Epithelial cell of esophagus (primary cell): ENCODE measurements at regions not wholly inside any gene's neighbourhood (a gene's known extent, or its start where the extent isn't known, plus 50 kb on each side); places are given as distances from the start of the nearest gene placed in this dataset.

Experiments
- DNase-seq: peaks from one replicate; pipeline ENCODE4 v3.0.0; 2010; ENCODE audit warnings: low read depth
- H3K4me3 ChIP-seq: 2 replicates; pipeline ENCODE4 v1.5.1; 2011; ENCODE audit warnings: mild to moderate bottlenecking, low read length, control low read depth
- CTCF ChIP-seq: IDR thresholded peaks from 2 replicates; pipeline ENCODE4 v1.5.1; 2011; ENCODE audit warnings: low read depth, mild to moderate bottlenecking, low read length, control low read depth, inconsistent platforms; ENCODE audit not compliant: insufficient read depth; ENCODE audit errors: missing control alignments

DNA sequence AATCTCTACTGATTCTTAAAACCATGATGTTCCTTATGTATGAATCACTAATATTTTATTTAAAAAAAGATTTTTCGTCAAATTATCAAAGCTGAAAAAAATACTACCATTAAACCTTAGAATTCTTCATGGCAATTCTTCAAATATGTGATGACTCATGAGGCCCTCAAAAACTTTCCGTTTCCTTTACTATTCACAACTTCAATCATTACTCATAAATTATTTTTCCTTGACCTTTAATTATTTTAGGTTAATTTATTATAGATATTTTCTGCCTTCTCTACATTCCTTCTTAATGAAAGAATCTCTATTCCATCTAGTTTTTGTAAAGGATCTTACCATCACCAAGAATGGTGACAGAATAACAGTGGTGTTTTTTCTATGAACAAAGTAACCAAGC, 162.1 kb upstream of the SOX5 start:
- no peak for TF ChIP-seq CTCF
- peak; percentile 11 for DNase-seq
- no peak overlapping the region for H3K4me3 ChIP-seq

GRCh38 chr12:24111086-24111485, 161.6 kb upstream of the SOX5 start:
- TF ChIP-seq CTCF: no peak
- no peak overlapping the region for H3K4me3 ChIP-seq
- DNase-seq: peak; percentile 73

DNA sequence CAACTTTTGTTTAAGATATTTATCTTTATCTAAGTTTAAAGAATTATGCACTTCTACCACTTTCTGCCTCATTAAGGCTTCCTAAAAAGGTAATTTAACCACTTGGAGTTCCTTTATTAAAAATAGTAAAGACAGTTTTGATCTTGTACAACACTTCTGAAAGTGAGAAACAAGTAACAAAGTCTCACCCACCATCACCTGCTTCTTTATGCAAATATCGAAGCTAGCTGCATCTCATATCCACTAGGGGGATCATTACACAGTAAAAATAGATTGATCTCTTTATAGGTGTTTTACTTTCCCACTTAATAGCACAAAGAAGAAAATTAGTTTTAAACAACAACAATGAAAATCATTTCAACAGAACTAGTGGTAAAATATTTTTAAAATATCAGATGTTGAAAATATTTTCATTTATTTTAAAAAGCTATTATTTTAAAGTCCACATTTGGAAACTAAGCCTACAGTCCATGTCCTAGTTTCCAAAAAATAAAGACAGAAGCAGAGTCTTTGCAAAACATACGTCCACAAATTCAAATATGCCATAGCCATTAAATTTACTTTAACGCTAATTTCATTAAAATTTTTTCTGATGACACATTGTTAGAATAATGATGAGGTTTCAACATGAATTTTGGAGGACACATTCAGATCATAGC, 160.0 kb upstream of the SOX5 start:
- peak; percentile 40 for DNase-seq
- H3K4me3 ChIP-seq: no peak overlapping the region
- TF ChIP-seq CTCF: peak; percentile 64

DNA sequence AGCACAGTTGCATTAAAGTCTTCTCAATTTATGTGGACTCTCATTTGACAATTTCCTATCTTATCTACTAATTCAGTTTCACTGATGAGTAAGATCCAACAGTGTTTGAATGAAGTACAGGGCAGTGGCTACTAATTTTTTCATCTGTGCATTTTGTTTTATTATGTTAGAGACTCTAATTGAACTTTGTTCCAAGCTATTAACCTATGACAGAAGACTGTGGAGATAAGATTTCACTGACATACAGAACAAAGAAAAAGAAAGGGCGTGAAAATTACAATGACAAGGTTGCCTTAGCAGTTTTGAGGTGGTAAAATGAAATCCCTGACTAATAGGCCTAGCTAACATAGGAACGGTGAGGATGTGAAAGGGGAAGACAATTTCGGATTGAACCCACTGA, 153.2 kb upstream of the SOX5 start:
- H3K4me3 ChIP-seq: no peak overlapping the region
- TF ChIP-seq CTCF: no peak
- no peak for DNase-seq

GRCh38 chr12:24099576-24099975, 150.1 kb upstream of the SOX5 start:
- DNase-seq: no peak
- H3K4me3 ChIP-seq: no peak overlapping the region
- no peak for TF ChIP-seq CTCF

DNA sequence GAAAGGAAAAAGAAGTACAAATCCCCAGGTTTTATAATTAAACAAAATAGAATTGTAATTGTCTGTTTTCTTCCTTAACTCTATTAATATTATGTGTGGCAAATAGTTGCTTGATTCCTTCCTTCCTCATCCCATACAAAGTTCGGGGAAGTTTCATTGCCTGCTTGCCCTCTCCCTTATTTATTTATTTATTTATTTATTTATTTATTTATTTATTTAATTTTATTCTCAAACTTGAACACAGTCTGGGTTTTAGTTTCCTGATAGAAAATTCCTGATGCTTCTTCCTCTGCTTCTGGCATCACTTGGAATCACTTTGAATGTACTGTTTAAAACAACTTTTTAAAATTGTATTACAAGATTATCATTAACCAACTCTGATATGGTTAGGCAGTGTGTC, 145.8 kb upstream of the SOX5 start:
- no peak for DNase-seq
- no peak for TF ChIP-seq CTCF
- no peak overlapping the region for H3K4me3 ChIP-seq

GRCh38 chr12:24089510-24089890, 140.0 kb upstream of the SOX5 start:
- no peak for TF ChIP-seq CTCF
- no peak overlapping the region for H3K4me3 ChIP-seq
- no peak for DNase-seq
